Lung microvascular endothelial cell (primary cell): ENCODE measurements at regions not wholly inside any gene's neighbourhood (a gene's known extent, or its start where the extent isn't known, plus 50 kb on each side); places are given as distances from the start of the nearest gene placed in this dataset.

Experiments
- DNase-seq, 2 donors: peaks; one replicate each; pipeline versions ENCODE4 v3.0.0 to v3.0.0-alpha.2; 2010; ENCODE audit warnings: low read depth in 2 of 2

GRCh38 chr3:72308641-72309040 lies 523.7 kb upstream of the PROK2 start:
- DNase-seq, result no peak

GRCh38 chr3:72307438-72308115 lies 522.6 kb upstream of the PROK2 start:
- DNase-seq, result peak in 1 of 2 donors; percentile 70

GRCh38 chr3:72306800-72307341 lies 521.9 kb upstream of the PROK2 start:
- peak in 1 of 2 donors; percentile 85 for DNase-seq

- DNase-seq, result peak; percentile 89 to 97
Observed at GRCh38 chr3:72303926-72304325, 519.0 kb upstream of the PROK2 start.

- no peak for DNase-seq
Observed at GRCh38 chr3:72301779-72302178, 516.8 kb upstream of the PROK2 start.

GRCh38 chr3:72300621-72301020 lies 515.7 kb upstream of the PROK2 start:
- no peak for DNase-seq

GRCh38 chr3:72299823-72300222 lies 514.9 kb upstream of the PROK2 start:
- DNase-seq, result peak in 1 of 2 donors; percentile 48

GRCh38 chr3:72299321-72299802 lies 514.4 kb upstream of the PROK2 start:
- peak; percentile 92 to 97 for DNase-seq

GRCh38 chr3:72298201-72299152 lies 513.5 kb upstream of the PROK2 start:
- DNase-seq, result peak in 1 of 2 donors; percentile 22

- DNase-seq, result no peak
Observed at GRCh38 chr3:72297481-72297880, 512.5 kb upstream of the PROK2 start.

GRCh38 chr3:72296477-72297111 lies 511.6 kb upstream of the PROK2 start:
- DNase-seq, result no peak

GRCh38 chr3:72295962-72296450 lies 511.1 kb upstream of the PROK2 start:
- DNase-seq, result no peak

- DNase-seq, result no peak
Observed at GRCh38 chr3:72295276-72295961, 510.5 kb upstream of the PROK2 start.

GRCh38 chr3:72290859-72291638 lies 506.1 kb upstream of the PROK2 start:
- DNase-seq, result no peak

GRCh38 chr3:72289692-72290071 lies 504.7 kb upstream of the PROK2 start:
- no peak for DNase-seq

- DNase-seq, result peak in 1 of 2 donors; percentile 23
Observed at GRCh38 chr3:72288955-72289691, 504.2 kb upstream of the PROK2 start.

GRCh38 chr3:72287956-72288355 lies 503.0 kb upstream of the PROK2 start:
- no peak for DNase-seq

- DNase-seq, result no peak
Observed at GRCh38 chr3:72285502-72285901, 500.6 kb upstream of the PROK2 start.

- no peak for DNase-seq
Observed at GRCh38 chr3:72284471-72284870, 499.5 kb upstream of the PROK2 start.
